HG02884 (cell line): ENCODE measurements at regions not wholly inside any gene's neighbourhood (a gene's known extent, or its start where the extent isn't known, plus 50 kb on each side); places are given as distances from the start of the nearest gene placed in this dataset.

Experiments
- ATAC-seq: cut with Tn5 transposase; IDR thresholded peaks from one replicate; pipeline ENCODE4 v1.9.1; 2021; ENCODE audit warnings: mild to moderate bottlenecking, moderate library complexity; ENCODE audit not compliant: unreplicated experiment

- no peak for ATAC-seq
Observed at GRCh38 chr13:72025836-72026235, 158.8 kb upstream of the DACH1 start.

GRCh38 chr13:72023895-72024294 lies 156.9 kb upstream of the DACH1 start:
- no peak for ATAC-seq

- no peak for ATAC-seq
Observed at GRCh38 chr13:72005455-72005854, 138.5 kb upstream of the DACH1 start.

- ATAC-seq: no peak
Observed at GRCh38 chr13:72004784-72005374, 137.9 kb upstream of the DACH1 start.

- no peak for ATAC-seq
Observed at GRCh38 chr13:72004246-72004645, 137.2 kb upstream of the DACH1 start.

GRCh38 chr13:71998223-71998622 lies 131.2 kb upstream of the DACH1 start:
- ATAC-seq: no peak

- ATAC-seq: no peak
Observed at GRCh38 chr13:71979616-71980015, 112.6 kb upstream of the DACH1 start.

- no peak for ATAC-seq
Observed at GRCh38 chr13:71977028-71977427, 110.0 kb upstream of the DACH1 start.

GRCh38 chr13:71967990-71968389 lies 101.0 kb upstream of the DACH1 start:
- no peak for ATAC-seq

- no peak for ATAC-seq
Observed at GRCh38 chr13:71964491-71965100, 97.6 kb upstream of the DACH1 start.

- ATAC-seq: no peak
Observed at GRCh38 chr13:71962735-71963134, 95.7 kb upstream of the DACH1 start.

GRCh38 chr13:71962126-71962525 lies 95.1 kb upstream of the DACH1 start:
- no peak for ATAC-seq

GRCh38 chr13:71949441-71949840 lies 82.4 kb upstream of the DACH1 start:
- ATAC-seq: no peak

- ATAC-seq: no peak
Observed at GRCh38 chr13:71939186-71939585, 72.2 kb upstream of the DACH1 start.

- no peak for ATAC-seq
Observed at GRCh38 chr13:71935166-71935840, 68.3 kb upstream of the DACH1 start.

GRCh38 chr13:71924931-71925330 lies 57.9 kb upstream of the DACH1 start:
- no peak for ATAC-seq

- no peak for ATAC-seq
Observed at GRCh38 chr13:71922194-71922593, 55.2 kb upstream of the DACH1 start.
